Pulmonary artery endothelial cell (primary cell): ENCODE measurements at regions not wholly inside any gene's neighbourhood (a gene's known extent, or its start where the extent isn't known, plus 50 kb on each side); places are given as distances from the start of the nearest gene placed in this dataset.

ENCODE experiments used
- DNase-seq: peaks from one replicate; pipeline ENCODE4 v3.0.0-alpha.2; 2011; ENCODE audit warnings: low read depth, low spot score

- DNase-seq: no peak
These were observed 113.1 kb upstream of the DOK5 start for GRCh38 chr20:54362283-54362682.

GRCh38 chr20:54364365-54364764, 111.0 kb upstream of the DOK5 start:
- DNase-seq: no peak

GRCh38 chr20:54364919-54365318, 110.5 kb upstream of the DOK5 start:
- DNase-seq: no peak

- DNase-seq: no peak
These were observed 108.6 kb upstream of the DOK5 start for GRCh38 chr20:54366669-54367344.

- DNase-seq: no peak
These were observed 106.8 kb upstream of the DOK5 start for GRCh38 chr20:54368570-54368969.

- DNase-seq: no peak
These were observed 103.1 kb upstream of the DOK5 start for GRCh38 chr20:54372313-54372712.

GRCh38 chr20:54377992-54378773, 97.2 kb upstream of the DOK5 start:
- DNase-seq: no peak

GRCh38 chr20:54379893-54380584, 95.4 kb upstream of the DOK5 start:
- DNase-seq: no peak

GRCh38 chr20:54382419-54382818, 93.0 kb upstream of the DOK5 start:
- DNase-seq: no peak

- no peak for DNase-seq
These were observed 89.6 kb upstream of the DOK5 start for GRCh38 chr20:54385746-54386145.

GRCh38 chr20:54389596-54390280, 85.7 kb upstream of the DOK5 start:
- DNase-seq: no peak

- no peak for DNase-seq
These were observed 77.9 kb upstream of the DOK5 start for GRCh38 chr20:54397292-54398140.

- no peak for DNase-seq
These were observed 76.6 kb upstream of the DOK5 start for GRCh38 chr20:54398814-54399213.

GRCh38 chr20:54405540-54405939, 69.9 kb upstream of the DOK5 start:
- DNase-seq: no peak

- DNase-seq: no peak
These were observed 67.9 kb upstream of the DOK5 start for GRCh38 chr20:54407459-54407858.

- no peak for DNase-seq
These were observed 59.4 kb upstream of the DOK5 start for GRCh38 chr20:54415967-54416366.

- no peak for DNase-seq
These were observed 58.6 kb upstream of the DOK5 start for GRCh38 chr20:54416770-54417169.

- DNase-seq: no peak
These were observed 55.9 kb upstream of the DOK5 start for GRCh38 chr20:54419531-54419930.
